ENCODE measurements at regions not wholly inside any gene's neighbourhood (a gene's known extent, or its start where the extent isn't known, plus 50 kb on each side); places are given as distances from the start of the nearest gene placed in this dataset.
"Not testable (repeated sequence)": the region's sequence is repeated elsewhere in the genome, so short reads cannot be mapped to it uniquely, and the experiment has no call there.

- not testable (repeated sequence) for DNase-seq
Measured at GRCh38 chr7:65519751-65520150, 146.1 kb downstream of the ZNF92 start.

- DNase-seq, result not testable (repeated sequence)
Measured at GRCh38 chr7:65545465-65546161, 172.0 kb downstream of the ZNF92 start.

- DNase-seq, result not testable (repeated sequence)
Measured at GRCh38 chr7:65549589-65550443, 176.2 kb downstream of the ZNF92 start.

- not testable (repeated sequence) for DNase-seq
Measured at GRCh38 chr7:65550444-65550809, 176.8 kb downstream of the ZNF92 start.

- not testable (repeated sequence) for DNase-seq
Measured at GRCh38 chr7:65551042-65551441, 177.4 kb downstream of the ZNF92 start.

DNA sequence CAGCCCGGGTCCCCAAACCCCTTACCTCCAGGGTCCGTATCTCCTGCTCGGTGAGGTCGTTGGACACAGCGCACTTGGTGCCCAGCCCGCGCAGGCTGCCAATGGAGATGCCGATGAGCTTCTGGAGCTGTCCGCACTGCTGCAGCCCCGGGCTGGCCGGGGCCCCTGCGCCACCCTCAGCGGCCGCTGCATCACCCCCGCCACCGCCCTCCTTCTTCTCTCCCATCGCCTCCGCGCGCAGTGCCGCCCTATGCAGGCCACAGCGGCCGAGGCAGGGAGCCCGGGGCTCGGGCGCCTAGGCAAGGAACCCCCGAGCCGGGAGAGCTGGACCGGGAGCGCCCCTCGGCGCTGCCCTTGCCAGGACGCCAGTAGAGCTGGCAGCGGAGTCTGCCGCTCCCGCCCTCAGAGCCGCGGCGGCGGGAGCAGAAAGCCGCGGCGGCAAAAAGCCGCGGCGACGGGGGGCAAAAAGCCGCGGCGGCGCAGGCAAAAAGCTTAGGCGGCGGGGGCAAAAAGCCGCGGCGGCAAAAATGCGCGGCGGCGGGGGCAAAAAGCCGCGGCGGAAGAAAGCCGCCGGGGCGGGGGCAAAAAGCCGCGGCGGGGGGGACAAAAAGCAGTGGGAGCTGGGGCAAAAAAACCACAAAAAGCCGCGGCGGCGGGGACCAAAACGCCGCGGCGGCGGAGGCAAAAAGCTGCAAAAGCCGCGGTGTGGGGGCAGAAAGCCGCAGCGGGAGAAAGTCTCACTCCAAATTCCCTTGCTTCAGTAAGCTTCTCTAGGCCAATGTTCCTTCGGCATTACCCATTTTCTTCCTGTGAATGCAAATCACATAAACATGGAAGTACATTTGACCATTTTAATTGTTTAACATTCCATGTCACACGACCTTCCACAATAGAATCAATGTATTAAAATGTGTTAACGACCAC is 181.2 kb downstream of the ZNF92 start:
- DNase-seq, result not testable (repeated sequence)

DNA sequence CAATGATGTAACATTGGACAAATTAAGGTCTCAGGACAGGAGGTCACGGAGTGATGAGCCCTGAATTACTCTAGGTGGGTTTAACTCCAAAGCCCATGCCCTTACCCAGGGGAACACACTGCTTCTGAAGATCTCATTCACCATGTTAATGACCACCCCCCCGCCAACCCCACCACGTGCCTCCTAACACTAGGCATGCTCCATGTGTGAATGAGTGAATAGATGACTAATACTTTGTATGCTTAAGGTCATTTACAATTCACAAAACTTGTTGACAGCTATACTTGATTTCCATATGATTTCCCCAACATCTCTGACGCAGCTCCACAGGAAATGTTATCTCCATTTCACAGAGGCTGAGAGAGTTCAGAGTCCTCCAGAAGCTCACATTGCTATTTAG is 184.9 kb downstream of the ZNF92 start:
- DNase-seq, result not testable (repeated sequence)

DNA sequence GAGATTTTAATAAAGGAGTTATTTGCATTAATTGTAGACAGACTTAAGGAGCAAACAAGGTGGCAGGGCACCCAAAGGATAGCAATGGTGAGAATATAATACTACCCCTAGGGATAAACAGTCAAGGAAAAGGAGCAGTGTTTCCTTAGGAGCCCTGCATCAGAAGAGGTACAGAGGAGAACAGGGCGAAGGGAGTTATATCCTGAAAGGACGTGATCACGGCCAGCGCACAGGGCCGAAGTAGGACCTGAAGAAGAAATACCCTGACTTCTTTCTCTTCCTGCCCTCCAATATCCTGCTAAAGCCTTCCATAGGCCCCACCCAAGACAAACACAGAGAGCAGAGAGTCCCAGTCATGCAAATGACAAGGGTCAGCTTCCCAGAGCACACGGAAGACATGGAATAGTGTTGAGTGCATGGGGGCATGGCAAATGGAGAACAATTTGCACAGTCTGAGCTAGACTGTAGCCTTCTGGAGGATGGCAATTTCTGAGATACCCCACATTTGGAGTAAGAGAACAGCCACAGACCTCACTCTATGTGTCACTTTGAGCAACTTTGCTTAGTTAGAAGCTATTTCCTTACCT is 188.2 kb downstream of the ZNF92 start:
- not testable (repeated sequence) for DNase-seq

DNA sequence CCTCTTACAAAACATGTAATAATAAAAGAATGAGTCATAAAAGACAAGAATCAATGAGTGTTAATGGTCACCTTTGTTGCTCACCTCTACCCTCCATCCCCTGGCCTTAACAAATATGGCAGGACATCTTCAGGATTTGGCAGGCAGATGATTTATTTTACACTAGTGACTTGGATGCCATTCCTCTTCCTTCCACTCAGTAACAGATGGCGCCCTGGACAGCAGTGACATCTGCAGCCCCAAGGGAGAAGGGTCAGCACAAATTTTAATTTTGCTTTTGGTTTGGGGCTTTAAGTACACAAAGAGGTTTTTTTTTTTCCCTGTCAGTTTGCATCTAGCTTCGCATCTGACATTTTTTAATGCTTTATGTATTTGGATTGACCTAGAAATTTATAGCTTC is 188.9 kb downstream of the ZNF92 start:
- DNase-seq, result not testable (repeated sequence)

GRCh38 chr7:65563333-65563732 is 189.7 kb downstream of the ZNF92 start:
- not testable (repeated sequence) for DNase-seq

GRCh38 chr7:65568226-65568625 is 194.6 kb downstream of the ZNF92 start:
- not testable (repeated sequence) for DNase-seq

DNA sequence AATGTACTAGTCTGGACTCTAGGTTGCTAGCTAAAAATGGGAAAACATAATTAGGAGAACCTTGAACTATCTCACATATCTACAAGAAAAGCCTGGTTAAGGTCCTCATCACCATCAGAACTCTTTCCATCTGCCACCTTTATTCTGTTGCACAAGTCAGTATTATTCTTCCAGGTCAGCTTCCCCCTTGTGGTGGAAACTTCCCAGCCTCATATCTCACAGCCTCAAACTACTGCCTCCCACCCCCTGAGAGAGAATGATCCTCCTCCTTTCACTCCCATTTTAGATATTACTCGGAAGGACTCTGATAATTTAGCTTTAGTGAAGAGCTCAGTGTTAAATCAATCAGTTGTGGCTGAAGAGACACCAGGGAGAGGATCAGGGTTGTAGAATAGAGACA is 197.3 kb downstream of the ZNF92 start:
- DNase-seq, result not testable (repeated sequence)

DNA sequence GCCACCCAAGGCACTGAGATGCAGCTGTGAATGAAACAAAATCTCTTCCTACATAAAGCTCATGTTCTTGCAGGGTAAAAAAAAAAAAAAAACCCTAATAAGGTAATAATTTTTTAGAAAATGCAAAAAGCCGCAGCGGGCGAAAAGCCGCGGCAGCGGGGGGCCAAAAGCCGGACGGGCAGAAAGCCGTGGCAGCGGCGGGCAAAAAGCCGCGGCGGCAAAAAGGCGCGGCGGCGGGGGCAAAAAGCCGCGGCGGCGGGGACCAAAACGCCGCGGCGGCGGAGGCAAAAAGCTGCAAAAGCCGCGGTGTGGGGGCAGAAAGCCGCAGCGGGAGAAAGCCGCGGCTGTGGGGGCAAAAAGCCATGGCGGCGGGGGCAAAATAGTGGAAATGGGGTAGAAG is 198.9 kb downstream of the ZNF92 start:
- not testable (repeated sequence) for DNase-seq

DNA sequence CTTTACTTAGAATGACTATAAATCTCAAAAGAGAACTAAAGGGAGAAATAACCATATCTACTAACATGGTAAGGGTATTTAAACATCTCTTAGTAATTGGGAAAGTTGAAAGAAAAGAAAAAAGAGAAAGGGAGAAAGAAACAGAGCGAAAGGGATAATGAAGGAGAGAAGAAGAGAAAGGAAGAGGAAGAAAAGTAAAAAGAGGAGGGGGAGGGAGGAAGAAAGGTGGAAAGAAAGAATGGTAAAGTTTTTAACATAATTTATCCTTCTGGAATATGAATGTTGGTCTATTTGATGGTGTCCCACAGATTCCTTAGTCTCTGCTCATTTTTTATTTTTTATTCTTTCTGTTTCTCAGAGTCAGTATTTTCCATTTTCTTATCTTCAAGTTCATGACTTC is 202.7 kb downstream of the ZNF92 start:
- not testable (repeated sequence) for DNase-seq

GRCh38 chr7:65582518-65583119 is 209.0 kb downstream of the ZNF92 start:
- DNase-seq, result not testable (repeated sequence)

DNA sequence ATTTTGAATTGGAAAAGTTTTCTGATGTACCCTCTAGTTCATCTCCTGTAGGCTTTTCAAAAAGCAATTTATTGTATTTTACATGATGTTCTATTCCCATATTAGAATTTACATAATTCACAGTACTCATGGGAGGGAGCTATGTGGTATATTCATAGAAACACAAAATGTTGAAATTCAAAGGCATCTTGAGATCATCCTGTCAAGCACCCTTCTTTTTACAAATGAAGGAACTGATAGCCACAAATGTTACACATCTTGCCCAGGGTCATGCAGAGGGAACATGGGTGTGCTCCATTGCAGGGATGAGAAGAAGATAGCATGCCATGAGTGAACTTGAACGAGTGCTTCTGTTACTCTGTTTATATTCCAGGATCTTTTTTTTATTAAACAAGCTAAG is 228.8 kb downstream of the ZNF92 start:
- DNase-seq, result not testable (repeated sequence)

DNA sequence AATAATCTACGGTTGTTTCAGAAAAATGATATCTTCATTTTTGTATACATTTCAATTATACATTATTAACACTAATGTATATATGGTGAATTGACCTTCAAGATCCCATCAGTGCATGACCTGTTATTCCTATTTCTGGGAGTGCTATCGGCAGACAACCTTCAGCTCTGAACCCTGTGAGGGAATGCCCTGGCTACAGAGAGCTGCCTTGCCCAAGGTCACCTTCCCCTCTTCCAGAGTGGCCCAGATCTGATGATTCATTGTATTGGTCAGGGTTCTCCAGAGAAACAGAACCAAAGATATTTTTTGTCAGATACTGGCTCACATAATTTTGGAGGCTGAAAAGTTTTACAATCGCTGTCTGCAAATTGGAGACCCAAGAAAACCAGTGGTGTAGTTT is 235.5 kb downstream of the ZNF92 start:
- no peak for DNase-seq

- DNase-seq, result not testable (repeated sequence)
Measured at GRCh38 chr7:65613644-65614289, 240.1 kb downstream of the ZNF92 start.

GRCh38 chr7:65616111-65616510 is 242.5 kb downstream of the ZNF92 start:
- not testable (repeated sequence) for DNase-seq

GRCh38 chr7:65620216-65620615 is 246.6 kb downstream of the ZNF92 start:
- DNase-seq, result not testable (repeated sequence)

GRCh38 chr7:65621580-65622201 is 248.0 kb downstream of the ZNF92 start:
- not testable (repeated sequence) for DNase-seq
